ENCODE measurements at regions not wholly inside any gene's neighbourhood (a gene's known extent, or its start where the extent isn't known, plus 50 kb on each side); places are given as distances from the start of the nearest gene placed in this dataset.

- no peak overlapping the region for H3K4me3 ChIP-seq (replicated peaks in 1 of 2; ENCODE audit: low read depth in 2 of 2, low read length in 2 of 2)
- TF ChIP-seq CTCF (IDR thresholded peaks at IDR 0.05; ENCODE audit: low read depth, low read length) = no peak
These were observed 318.0 kb downstream of the ZEB2 start for GRCh38 chr2:144201868-144202468.

GRCh38 chr2:144201126-144201525, 318.8 kb downstream of the ZEB2 start:
- no peak for TF ChIP-seq CTCF (IDR thresholded peaks at IDR 0.05; ENCODE audit: low read depth, low read length)
- no peak for DNase-seq (ENCODE audit: low read depth in 2 of 2)
- H3K4me3 ChIP-seq (replicated peaks in 1 of 2; ENCODE audit: low read depth in 2 of 2, low read length in 2 of 2) = no peak overlapping the region

More at GRCh38 chr2:144201868-144202468, 318.0 kb downstream of the ZEB2 start:
- peak; percentile 4 to 66 for DNase-seq (ENCODE audit: low read depth in 2 of 2)

GRCh38 chr2:144198116-144198515, 321.8 kb downstream of the ZEB2 start:
- no peak overlapping the region for H3K4me3 ChIP-seq (replicated peaks in 1 of 2; ENCODE audit: low read depth in 2 of 2, low read length in 2 of 2)
- TF ChIP-seq CTCF (IDR thresholded peaks at IDR 0.05; ENCODE audit: low read depth, low read length) = no peak
- peak; percentile 58 to 78 for DNase-seq (ENCODE audit: low read depth in 2 of 2)

GRCh38 chr2:144194326-144195071, 325.4 kb downstream of the ZEB2 start:
- no peak for TF ChIP-seq CTCF (IDR thresholded peaks at IDR 0.05; ENCODE audit: low read depth, low read length)
- no peak overlapping the region for H3K4me3 ChIP-seq (replicated peaks in 1 of 2; ENCODE audit: low read depth in 2 of 2, low read length in 2 of 2)
- peak in 1 of 2 donors; percentile 25 for DNase-seq (ENCODE audit: low read depth in 2 of 2)

GRCh38 chr2:144190908-144191605, 328.9 kb downstream of the ZEB2 start:
- H3K4me3 ChIP-seq (replicated peaks in 1 of 2; ENCODE audit: low read depth in 2 of 2, low read length in 2 of 2) = no peak overlapping the region
- DNase-seq (ENCODE audit: low read depth in 2 of 2) = no peak
- TF ChIP-seq CTCF (IDR thresholded peaks at IDR 0.05; ENCODE audit: low read depth, low read length) = no peak

- peak; percentile 29 to 61 for DNase-seq (ENCODE audit: low read depth in 2 of 2)
- H3K4me3 ChIP-seq (replicated peaks in 1 of 2; ENCODE audit: low read depth in 2 of 2, low read length in 2 of 2) = no peak overlapping the region
- no peak for TF ChIP-seq CTCF (IDR thresholded peaks at IDR 0.05; ENCODE audit: low read depth, low read length)
These were observed 336.2 kb downstream of the ZEB2 start for GRCh38 chr2:144183727-144184126.
